SK-N-SH treated with all-trans-retinoic acid at 6 μM for 48 hours (cell line): ENCODE measurements at regions not wholly inside any gene's neighbourhood (a gene's known extent, or its start where the extent isn't known, plus 50 kb on each side); places are given as distances from the start of the nearest gene placed in this dataset.

Experiments
- ATAC-seq: fragments of 200-7000 bp; cut with Tn5 transposase; 3 replicates; pipeline ENCODE4 v1.9.1; 2020; ENCODE audit warnings: mild to moderate bottlenecking, moderate library complexity
- ARNTL ChIP-seq: fragments of 450-650 bp; formaldehyde crosslinking; IDR thresholded peaks from 2 replicates; pipeline ENCODE4 v1.5.0; 2020; ENCODE audit warnings: low read depth, mild to moderate bottlenecking, moderate library complexity, borderline replicate concordance
- BACH2 ChIP-seq: fragments of 250-450 bp; sonication (Bioruptor Pico); IDR thresholded peaks from 2 replicates; pipeline ENCODE4 v1.9.0; 2021; ENCODE audit warnings: mild to moderate bottlenecking, borderline replicate concordance
- CSDC2 ChIP-seq: fragments of 250-450 bp; sonication (Bioruptor Pico); IDR thresholded peaks from 2 replicates; pipeline ENCODE4 v1.5.0; 2020; ENCODE audit warnings: mild to moderate bottlenecking, moderate library complexity
- ESRRG ChIP-seq: fragments of 250-450 bp; sonication (Bioruptor Pico); IDR thresholded peaks from 2 replicates; pipeline ENCODE4 v1.6.1; 2021; ENCODE audit warnings: mild to moderate bottlenecking
- GLIS3 ChIP-seq: fragments of 250-450 bp; sonication (Bioruptor Pico); IDR thresholded peaks from 2 replicates; pipeline ENCODE4 v1.5.0; 2020; ENCODE audit warnings: mild to moderate bottlenecking, moderate library complexity
- ISL1 ChIP-seq: fragments of 250-450 bp; sonication (Bioruptor Pico); IDR thresholded peaks from 2 replicates; pipeline ENCODE4 v2.1.2; 2022; ENCODE audit warnings: mild to moderate bottlenecking, moderate library complexity
- OSR1 ChIP-seq: fragments of 250-450 bp; sonication (Bioruptor Pico); IDR thresholded peaks from 2 replicates; pipeline ENCODE4 v1.8.0; 2022; ENCODE audit warnings: moderate library complexity, mild to moderate bottlenecking, inconsistent platforms
- SNAI2 ChIP-seq: fragments of 250-450 bp; sonication (Bioruptor Pico); IDR thresholded peaks from 2 replicates; pipeline ENCODE4 v1.5.0; 2020; ENCODE audit warnings: mild to moderate bottlenecking, moderate library complexity
- TCF4 ChIP-seq: fragments of 250-450 bp; sonication (Bioruptor Pico); IDR thresholded peaks from 2 replicates; pipeline ENCODE4 v1.8.0; 2021; ENCODE audit warnings: mild to moderate bottlenecking, moderate library complexity, borderline replicate concordance
- TOX ChIP-seq: fragments of 250-450 bp; sonication (Bioruptor Pico); IDR thresholded peaks from 2 replicates; pipeline ENCODE4 v1.8.0; 2021; ENCODE audit warnings: mild to moderate bottlenecking, moderate library complexity, borderline replicate concordance
- ZC3H10 ChIP-seq: fragments of 250-450 bp; sonication (Bioruptor Pico); IDR thresholded peaks from 2 replicates; pipeline ENCODE4 v1.5.1; 2021; ENCODE audit warnings: mild to moderate bottlenecking, moderate library complexity
- ZFP3 ChIP-seq: fragments of 250-450 bp; sonication (Bioruptor Pico); IDR thresholded peaks from 2 replicates; pipeline ENCODE4 v1.5.0; 2020; ENCODE audit warnings: mild to moderate bottlenecking, moderate library complexity
- ZFP30 ChIP-seq: fragments of 450-650 bp; formaldehyde crosslinking; IDR thresholded peaks from 2 replicates; pipeline ENCODE4 v1.5.0; 2022; ENCODE audit warnings: mild to moderate bottlenecking, moderate library complexity
- ZNF565 ChIP-seq: fragments of 450-650 bp; formaldehyde crosslinking; conservative IDR thresholded peaks from 2 replicates; pipeline ENCODE4 v1.5.0; 2020; ENCODE audit warnings: low read depth, mild to moderate bottlenecking, moderate library complexity
- ZNF70 ChIP-seq: fragments of 450-650 bp; formaldehyde crosslinking; IDR thresholded peaks from 2 replicates; pipeline ENCODE4 v1.5.0; 2020; ENCODE audit warnings: mild to moderate bottlenecking, moderate library complexity
- ZNF8 ChIP-seq: fragments of 450-650 bp; formaldehyde crosslinking; IDR thresholded peaks from 2 replicates; pipeline ENCODE4 v1.5.0; 2020; ENCODE audit warnings: mild to moderate bottlenecking, moderate library complexity
- TF ChIP-seq, protein P1 (sequence below): fragments of 250-450 bp; sonication (Bioruptor Pico); IDR thresholded peaks from 2 replicates; pipeline ENCODE4 v1.8.0; 2020; ENCODE audit warnings: mild to moderate bottlenecking, moderate library complexity, borderline replicate concordance
- TF ChIP-seq, protein P2 (sequence below): fragments of 250-450 bp; sonication (Bioruptor Pico); IDR thresholded peaks from 2 replicates; pipeline ENCODE4 v1.5.0; 2020; ENCODE audit warnings: mild to moderate bottlenecking, moderate library complexity
- TF ChIP-seq, protein P3 (sequence below): fragments of 250-450 bp; sonication (Bioruptor Pico); IDR thresholded peaks from 2 replicates; pipeline ENCODE4 v1.5.1; 2021; ENCODE audit warnings: mild to moderate bottlenecking, moderate library complexity
- TF ChIP-seq, protein P4 (sequence below): fragments of 250-450 bp; sonication (Bioruptor Pico); IDR thresholded peaks from 2 replicates; pipeline ENCODE4 v1.5.1; 2020; ENCODE audit warnings: low read depth, mild to moderate bottlenecking, moderate library complexity
- TF ChIP-seq, protein P5 (sequence below): fragments of 250-450 bp; sonication (Bioruptor Pico); IDR thresholded peaks from 2 replicates; pipeline ENCODE4 v1.8.0; 2021; ENCODE audit warnings: low read depth, mild to moderate bottlenecking, moderate library complexity, borderline replicate concordance

DNA sequence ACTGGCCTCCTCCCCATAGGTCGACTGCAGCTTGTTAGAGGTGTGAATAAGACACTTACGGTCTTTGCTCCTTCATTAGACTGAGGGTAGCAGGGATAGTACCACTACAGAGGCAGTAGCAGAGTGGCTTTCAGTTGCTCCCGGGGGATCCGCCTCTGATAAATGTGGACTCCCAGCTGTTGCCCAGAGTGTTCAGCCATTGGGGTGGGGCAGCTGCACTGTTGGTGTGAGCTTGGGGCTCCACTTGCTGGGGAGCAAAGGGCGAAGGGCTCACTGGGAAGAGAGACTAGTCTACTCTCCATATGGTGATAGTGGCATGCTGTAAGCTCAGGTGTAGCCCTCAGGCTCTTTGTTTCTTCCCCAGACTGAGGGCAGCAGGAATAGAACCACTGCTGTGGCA is 239.1 kb downstream of the LRRN1 start:
- no peak for ATAC-seq
- TF ChIP-seq OSR1 (CRISPR knock-in tag) (no peak), CSDC2 (CRISPR knock-in tag) (no peak), ZNF8 (CRISPR knock-in tag) (no peak), ZFP3 (CRISPR knock-in tag) (no peak), ZC3H10 (no peak), TOX (CRISPR knock-in tag) (no peak), ZFP30 (no peak), TCF4 (CRISPR knock-in tag) (no peak), SNAI2 (CRISPR knock-in tag) (no peak), ZNF70 (CRISPR knock-in tag) (no peak), BACH2 (CRISPR knock-in tag) (no peak), ISL1 (CRISPR knock-in tag) (no peak)
- TF ChIP-seq, protein P1, sequence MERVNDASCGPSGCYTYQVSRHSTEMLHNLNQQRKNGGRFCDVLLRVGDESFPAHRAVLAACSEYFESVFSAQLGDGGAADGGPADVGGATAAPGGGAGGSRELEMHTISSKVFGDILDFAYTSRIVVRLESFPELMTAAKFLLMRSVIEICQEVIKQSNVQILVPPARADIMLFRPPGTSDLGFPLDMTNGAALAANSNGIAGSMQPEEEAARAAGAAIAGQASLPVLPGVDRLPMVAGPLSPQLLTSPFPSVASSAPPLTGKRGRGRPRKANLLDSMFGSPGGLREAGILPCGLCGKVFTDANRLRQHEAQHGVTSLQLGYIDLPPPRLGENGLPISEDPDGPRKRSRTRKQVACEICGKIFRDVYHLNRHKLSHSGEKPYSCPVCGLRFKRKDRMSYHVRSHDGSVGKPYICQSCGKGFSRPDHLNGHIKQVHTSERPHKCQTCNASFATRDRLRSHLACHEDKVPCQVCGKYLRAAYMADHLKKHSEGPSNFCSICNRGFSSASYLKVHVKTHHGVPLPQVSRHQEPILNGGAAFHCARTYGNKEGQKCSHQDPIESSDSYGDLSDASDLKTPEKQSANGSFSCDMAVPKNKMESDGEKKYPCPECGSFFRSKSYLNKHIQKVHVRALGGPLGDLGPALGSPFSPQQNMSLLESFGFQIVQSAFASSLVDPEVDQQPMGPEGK (CRISPR knock-in tag), result no peak
- TF ChIP-seq, protein P2, sequence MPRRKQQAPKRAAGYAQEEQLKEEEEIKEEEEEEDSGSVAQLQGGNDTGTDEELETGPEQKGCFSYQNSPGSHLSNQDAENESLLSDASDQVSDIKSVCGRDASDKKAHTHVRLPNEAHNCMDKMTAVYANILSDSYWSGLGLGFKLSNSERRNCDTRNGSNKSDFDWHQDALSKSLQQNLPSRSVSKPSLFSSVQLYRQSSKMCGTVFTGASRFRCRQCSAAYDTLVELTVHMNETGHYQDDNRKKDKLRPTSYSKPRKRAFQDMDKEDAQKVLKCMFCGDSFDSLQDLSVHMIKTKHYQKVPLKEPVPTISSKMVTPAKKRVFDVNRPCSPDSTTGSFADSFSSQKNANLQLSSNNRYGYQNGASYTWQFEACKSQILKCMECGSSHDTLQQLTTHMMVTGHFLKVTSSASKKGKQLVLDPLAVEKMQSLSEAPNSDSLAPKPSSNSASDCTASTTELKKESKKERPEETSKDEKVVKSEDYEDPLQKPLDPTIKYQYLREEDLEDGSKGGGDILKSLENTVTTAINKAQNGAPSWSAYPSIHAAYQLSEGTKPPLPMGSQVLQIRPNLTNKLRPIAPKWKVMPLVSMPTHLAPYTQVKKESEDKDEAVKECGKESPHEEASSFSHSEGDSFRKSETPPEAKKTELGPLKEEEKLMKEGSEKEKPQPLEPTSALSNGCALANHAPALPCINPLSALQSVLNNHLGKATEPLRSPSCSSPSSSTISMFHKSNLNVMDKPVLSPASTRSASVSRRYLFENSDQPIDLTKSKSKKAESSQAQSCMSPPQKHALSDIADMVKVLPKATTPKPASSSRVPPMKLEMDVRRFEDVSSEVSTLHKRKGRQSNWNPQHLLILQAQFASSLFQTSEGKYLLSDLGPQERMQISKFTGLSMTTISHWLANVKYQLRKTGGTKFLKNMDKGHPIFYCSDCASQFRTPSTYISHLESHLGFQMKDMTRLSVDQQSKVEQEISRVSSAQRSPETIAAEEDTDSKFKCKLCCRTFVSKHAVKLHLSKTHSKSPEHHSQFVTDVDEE (CRISPR knock-in tag), result no peak
- TF ChIP-seq, protein P3, sequence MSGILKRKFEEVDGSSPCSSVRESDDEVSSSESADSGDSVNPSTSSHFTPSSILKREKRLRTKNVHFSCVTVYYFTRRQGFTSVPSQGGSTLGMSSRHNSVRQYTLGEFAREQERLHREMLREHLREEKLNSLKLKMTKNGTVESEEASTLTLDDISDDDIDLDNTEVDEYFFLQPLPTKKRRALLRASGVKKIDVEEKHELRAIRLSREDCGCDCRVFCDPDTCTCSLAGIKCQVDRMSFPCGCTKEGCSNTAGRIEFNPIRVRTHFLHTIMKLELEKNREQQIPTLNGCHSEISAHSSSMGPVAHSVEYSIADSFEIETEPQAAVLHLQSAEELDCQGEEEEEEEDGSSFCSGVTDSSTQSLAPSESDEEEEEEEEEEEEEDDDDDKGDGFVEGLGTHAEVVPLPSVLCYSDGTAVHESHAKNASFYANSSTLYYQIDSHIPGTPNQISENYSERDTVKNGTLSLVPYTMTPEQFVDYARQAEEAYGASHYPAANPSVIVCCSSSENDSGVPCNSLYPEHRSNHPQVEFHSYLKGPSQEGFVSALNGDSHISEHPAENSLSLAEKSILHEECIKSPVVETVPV (CRISPR knock-in tag), result no peak
- TF ChIP-seq, protein P4, sequence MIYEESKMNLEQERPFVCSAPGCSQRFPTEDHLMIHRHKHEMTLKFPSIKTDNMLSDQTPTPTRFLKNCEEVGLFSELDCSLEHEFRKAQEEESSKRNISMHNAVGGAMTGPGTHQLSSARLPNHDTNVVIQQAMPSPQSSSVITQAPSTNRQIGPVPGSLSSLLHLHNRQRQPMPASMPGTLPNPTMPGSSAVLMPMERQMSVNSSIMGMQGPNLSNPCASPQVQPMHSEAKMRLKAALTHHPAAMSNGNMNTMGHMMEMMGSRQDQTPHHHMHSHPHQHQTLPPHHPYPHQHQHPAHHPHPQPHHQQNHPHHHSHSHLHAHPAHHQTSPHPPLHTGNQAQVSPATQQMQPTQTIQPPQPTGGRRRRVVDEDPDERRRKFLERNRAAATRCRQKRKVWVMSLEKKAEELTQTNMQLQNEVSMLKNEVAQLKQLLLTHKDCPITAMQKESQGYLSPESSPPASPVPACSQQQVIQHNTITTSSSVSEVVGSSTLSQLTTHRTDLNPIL (CRISPR knock-in tag), result no peak

DNA sequence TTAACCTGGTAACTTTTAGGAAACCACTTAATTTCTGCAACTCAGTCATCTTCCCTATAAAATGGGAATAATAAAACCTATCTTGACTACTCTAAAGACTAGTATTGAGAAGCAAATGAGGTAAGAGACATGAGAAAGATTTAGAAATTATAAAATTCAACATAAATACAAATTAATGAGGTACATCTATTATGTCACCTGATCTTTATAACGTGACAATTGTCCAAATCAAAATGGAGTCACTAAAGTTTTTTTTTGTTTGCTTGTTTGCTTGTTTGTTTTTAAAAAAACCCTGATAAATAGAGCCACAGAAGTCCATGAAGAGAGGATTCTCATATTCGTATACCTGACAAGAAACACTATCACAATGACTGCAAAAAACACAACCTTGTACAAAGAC is 242.8 kb downstream of the LRRN1 start:
- TF ChIP-seq, protein P2 (CRISPR knock-in tag), result no peak
- TF ChIP-seq ARNTL (CRISPR knock-in tag) (no peak), SNAI2 (CRISPR knock-in tag) (no peak), ZNF565 (CRISPR knock-in tag) (no peak), GLIS3 (CRISPR knock-in tag) (no peak), ISL1 (CRISPR knock-in tag) (no peak), CSDC2 (CRISPR knock-in tag) (no peak), TOX (CRISPR knock-in tag) (no peak), OSR1 (CRISPR knock-in tag) (no peak), ZNF8 (CRISPR knock-in tag) (no peak), ESRRG (CRISPR knock-in tag) (no peak), ZFP3 (CRISPR knock-in tag) (no peak), TCF4 (CRISPR knock-in tag) (no peak)
- TF ChIP-seq, protein P5, sequence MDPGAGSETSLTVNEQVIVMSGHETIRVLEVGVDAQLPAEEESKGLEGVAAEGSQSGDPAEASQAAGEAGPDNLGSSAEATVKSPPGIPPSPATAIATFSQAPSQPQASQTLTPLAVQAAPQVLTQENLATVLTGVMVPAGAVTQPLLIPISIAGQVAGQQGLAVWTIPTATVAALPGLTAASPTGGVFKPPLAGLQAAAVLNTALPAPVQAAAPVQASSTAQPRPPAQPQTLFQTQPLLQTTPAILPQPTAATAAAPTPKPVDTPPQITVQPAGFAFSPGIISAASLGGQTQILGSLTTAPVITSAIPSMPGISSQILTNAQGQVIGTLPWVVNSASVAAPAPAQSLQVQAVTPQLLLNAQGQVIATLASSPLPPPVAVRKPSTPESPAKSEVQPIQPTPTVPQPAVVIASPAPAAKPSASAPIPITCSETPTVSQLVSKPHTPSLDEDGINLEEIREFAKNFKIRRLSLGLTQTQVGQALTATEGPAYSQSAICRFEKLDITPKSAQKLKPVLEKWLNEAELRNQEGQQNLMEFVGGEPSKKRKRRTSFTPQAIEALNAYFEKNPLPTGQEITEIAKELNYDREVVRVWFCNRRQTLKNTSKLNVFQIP, result no peak
- TF ChIP-seq, protein P4 (CRISPR knock-in tag), result no peak
- TF ChIP-seq, protein P3 (CRISPR knock-in tag), result no peak
- TF ChIP-seq, protein P1 (CRISPR knock-in tag), result no peak
- no peak for ATAC-seq
